Lower leg skin (tissue), 3 donors: ENCODE measurements at regions not wholly inside any gene's neighbourhood (a gene's known extent, or its start where the extent isn't known, plus 50 kb on each side); places are given as distances from the start of the nearest gene placed in this dataset.

Experiments used
- POLR2A ChIP-seq, 2 donors: fragments of 450-650 bp; IDR thresholded peaks; one replicate each; pipeline ENCODE4 v1.6.1; 2016 to 2017; ENCODE audit warnings: antibody characterized with exemption in 2 of 2, mild to moderate bottlenecking in 1 of 2, moderate library complexity in 1 of 2
- TF ChIP-seq, protein P1 (sequence below), 3 donors: fragments of 450-650 bp; IDR thresholded peaks; one replicate each; pipeline ENCODE4 v1.5.1; 2016; ENCODE audit warnings: antibody characterized with exemption in 3 of 3, mild to moderate bottlenecking in 3 of 3, moderate library complexity in 2 of 3

DNA sequence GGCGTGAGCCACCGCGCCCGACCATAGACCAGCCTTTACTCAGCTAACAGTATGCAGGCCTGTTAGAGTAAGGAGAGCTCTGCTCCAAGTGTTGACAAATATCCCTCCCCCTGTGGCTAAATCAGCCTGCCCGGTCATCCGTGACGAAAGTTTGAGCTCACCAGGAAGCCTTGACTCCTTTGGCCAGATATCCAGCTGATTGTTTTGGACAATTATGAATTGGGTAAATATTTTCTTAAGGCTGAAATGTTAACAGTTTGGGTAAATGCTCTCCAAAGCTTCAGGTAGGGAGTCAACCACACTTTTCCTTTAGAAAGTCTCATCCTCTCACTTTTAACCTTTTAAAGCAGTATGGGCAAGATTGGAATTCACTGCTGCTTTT, 157.9 kb downstream of the PAWR start:
- TF ChIP-seq, protein P1, sequence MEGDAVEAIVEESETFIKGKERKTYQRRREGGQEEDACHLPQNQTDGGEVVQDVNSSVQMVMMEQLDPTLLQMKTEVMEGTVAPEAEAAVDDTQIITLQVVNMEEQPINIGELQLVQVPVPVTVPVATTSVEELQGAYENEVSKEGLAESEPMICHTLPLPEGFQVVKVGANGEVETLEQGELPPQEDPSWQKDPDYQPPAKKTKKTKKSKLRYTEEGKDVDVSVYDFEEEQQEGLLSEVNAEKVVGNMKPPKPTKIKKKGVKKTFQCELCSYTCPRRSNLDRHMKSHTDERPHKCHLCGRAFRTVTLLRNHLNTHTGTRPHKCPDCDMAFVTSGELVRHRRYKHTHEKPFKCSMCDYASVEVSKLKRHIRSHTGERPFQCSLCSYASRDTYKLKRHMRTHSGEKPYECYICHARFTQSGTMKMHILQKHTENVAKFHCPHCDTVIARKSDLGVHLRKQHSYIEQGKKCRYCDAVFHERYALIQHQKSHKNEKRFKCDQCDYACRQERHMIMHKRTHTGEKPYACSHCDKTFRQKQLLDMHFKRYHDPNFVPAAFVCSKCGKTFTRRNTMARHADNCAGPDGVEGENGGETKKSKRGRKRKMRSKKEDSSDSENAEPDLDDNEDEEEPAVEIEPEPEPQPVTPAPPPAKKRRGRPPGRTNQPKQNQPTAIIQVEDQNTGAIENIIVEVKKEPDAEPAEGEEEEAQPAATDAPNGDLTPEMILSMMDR (IDR thresholded peaks at IDR 0.05): no peak
- TF ChIP-seq POLR2A (IDR thresholded peaks at IDR 0.05): no peak
